ENCODE measurements at regions not wholly inside any gene's neighbourhood (a gene's known extent, or its start where the extent isn't known, plus 50 kb on each side); places are given as distances from the start of the nearest gene placed in this dataset.

GRCh38 chr19:28520998-28521568, 691.9 kb downstream of the UQCRFS1 start:
- H3K4me1 Mint-ChIP-seq (ENCODE audit: unreplicated experiment) = no peaks in the 10 kb centered on the region
- no peaks in the 10 kb centered on the region for H3K27me3 Mint-ChIP-seq (ENCODE audit: unreplicated experiment)
- H3K9me3 Mint-ChIP-seq (ENCODE audit: unreplicated experiment) = no peaks in the 10 kb centered on the region
- H3K27ac Mint-ChIP-seq (ENCODE audit: unreplicated experiment) = no peak overlapping the region
- DNase-seq (ENCODE audit: low spot score) = no peak
- no peak for TF ChIP-seq CTCF (IDR thresholded peaks at IDR 0.05; ENCODE audit: unreplicated experiment)
- H3K36me3 Mint-ChIP-seq (ENCODE audit: low read depth, unreplicated experiment) = no peaks in the 10 kb centered on the region
- H3K4me3 Mint-ChIP-seq (ENCODE audit: unreplicated experiment) = no peak overlapping the region

DNA sequence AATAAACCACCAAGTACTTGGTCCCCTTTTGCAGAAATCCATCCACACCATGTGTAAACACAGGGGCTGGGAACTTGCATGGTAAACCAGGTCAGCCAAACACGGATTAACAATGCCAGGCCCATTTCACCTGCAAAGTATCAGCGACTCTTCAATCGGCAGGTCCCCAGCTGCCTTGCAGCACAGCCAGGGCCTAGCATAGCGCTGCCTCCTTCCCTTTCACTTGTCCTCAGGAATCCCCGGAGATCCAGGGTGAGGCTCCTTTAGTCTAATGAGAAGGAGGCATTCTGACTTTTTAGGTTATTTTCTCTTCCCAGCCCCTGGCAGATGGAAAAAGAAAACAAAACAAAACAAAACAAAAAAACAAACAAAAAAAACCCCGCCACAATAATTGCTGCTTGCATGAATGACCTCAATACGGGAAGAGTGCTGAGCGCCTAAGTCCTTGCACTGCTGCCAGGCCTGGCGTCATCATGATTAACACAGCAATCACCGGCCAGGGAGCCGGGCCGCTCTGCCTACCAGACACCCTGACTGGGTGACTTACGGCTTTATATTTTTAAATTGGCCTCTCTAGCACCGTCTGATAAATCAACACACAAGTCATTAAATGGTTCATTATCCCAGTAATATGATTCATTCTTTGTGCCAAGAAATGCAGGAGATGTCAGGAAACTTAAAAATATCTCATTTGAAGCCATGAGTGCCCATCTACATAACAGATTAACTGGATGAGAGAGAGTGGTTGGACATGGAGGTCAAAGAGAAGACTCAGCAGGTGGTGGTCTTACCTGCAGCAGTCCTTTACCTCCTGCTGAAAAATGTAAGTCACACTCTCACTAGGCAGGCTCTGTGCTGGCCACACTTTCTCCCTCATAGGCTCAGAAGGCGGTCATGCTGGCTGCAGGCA, 692.7 kb downstream of the UQCRFS1 start:
- no peak for TF ChIP-seq CTCF (IDR thresholded peaks at IDR 0.05; ENCODE audit: unreplicated experiment)
- Mint-ChIP-seq H3K27ac (ENCODE audit: unreplicated experiment) (no peak overlapping the region), H3K9me3 (ENCODE audit: unreplicated experiment) (no peaks in the 10 kb centered on the region), H3K27me3 (ENCODE audit: unreplicated experiment) (no peaks in the 10 kb centered on the region), H3K36me3 (ENCODE audit: low read depth, unreplicated experiment) (no peaks in the 10 kb centered on the region), H3K4me1 (ENCODE audit: unreplicated experiment) (no peaks in the 10 kb centered on the region), H3K4me3 (ENCODE audit: unreplicated experiment) (no peak overlapping the region)
- DNase-seq (ENCODE audit: low spot score) = no peak

DNA sequence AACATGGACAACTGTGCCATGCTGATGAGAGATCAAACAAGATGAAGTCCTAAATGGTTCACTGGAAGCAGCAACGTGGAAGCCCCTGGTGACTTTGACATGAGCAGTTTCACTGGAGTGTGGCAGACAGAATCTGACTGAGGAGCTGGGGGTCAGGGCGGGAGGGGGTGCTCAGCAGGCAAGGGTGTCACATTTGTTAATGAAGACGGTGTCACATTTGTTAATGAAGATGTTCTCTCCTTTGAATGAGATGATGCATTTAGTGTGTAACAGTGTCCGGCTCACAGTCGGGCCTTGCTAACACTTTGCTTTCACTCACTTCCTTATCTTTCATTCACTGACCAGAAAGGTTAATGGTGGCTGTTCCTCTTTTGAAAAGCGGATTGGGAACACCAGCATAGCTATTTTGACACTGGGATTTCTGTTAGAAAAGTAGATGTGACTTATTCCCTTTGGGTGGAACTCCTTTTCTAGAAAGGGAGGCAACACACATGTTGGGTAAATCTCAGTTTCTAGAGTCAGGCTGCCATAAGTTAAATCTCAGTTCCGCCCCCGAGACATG, 693.7 kb downstream of the UQCRFS1 start:
- no peaks in the 10 kb centered on the region for H3K4me1 Mint-ChIP-seq (ENCODE audit: unreplicated experiment)
- H3K36me3 Mint-ChIP-seq (ENCODE audit: low read depth, unreplicated experiment) = no peaks in the 10 kb centered on the region
- no peak for TF ChIP-seq CTCF (IDR thresholded peaks at IDR 0.05; ENCODE audit: unreplicated experiment)
- DNase-seq (ENCODE audit: low spot score) = no peak
- H3K27ac Mint-ChIP-seq (ENCODE audit: unreplicated experiment) = no peak overlapping the region
- H3K27me3 Mint-ChIP-seq (ENCODE audit: unreplicated experiment) = no peaks in the 10 kb centered on the region
- H3K9me3 Mint-ChIP-seq (ENCODE audit: unreplicated experiment) = no peaks in the 10 kb centered on the region
- H3K4me3 Mint-ChIP-seq (ENCODE audit: unreplicated experiment) = no peak overlapping the region

DNA sequence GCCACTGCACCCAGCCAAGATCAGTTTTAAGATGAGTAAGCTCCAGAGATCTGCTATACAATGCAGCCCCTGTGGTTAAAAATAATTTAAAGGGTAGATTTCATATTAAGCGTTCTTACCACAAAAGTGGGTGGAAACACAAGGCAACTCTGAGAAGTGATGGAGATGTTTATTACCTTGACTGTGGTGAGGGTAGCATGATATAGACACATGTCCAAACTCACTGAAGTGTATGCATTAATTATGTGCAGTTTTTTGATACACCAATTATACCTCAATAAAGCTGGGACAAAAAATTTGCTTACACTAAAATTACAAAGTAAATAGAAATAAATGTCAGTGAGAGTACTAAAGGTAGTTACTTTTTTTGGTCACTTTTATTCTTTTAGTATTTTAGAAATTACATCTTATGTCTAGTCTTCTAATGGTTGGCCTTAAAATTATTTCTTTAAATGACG, 696.5 kb downstream of the UQCRFS1 start:
- no peak for TF ChIP-seq CTCF (IDR thresholded peaks at IDR 0.05; ENCODE audit: unreplicated experiment)
- H3K27ac Mint-ChIP-seq (ENCODE audit: unreplicated experiment) = no peak overlapping the region
- no peak overlapping the region for H3K4me3 Mint-ChIP-seq (ENCODE audit: unreplicated experiment)
- no peaks in the 10 kb centered on the region for H3K27me3 Mint-ChIP-seq (ENCODE audit: unreplicated experiment)
- no peaks in the 10 kb centered on the region for H3K4me1 Mint-ChIP-seq (ENCODE audit: unreplicated experiment)
- no peak for DNase-seq (ENCODE audit: low spot score)
- no peaks in the 10 kb centered on the region for H3K36me3 Mint-ChIP-seq (ENCODE audit: low read depth, unreplicated experiment)
- no peaks in the 10 kb centered on the region for H3K9me3 Mint-ChIP-seq (ENCODE audit: unreplicated experiment)

DNA sequence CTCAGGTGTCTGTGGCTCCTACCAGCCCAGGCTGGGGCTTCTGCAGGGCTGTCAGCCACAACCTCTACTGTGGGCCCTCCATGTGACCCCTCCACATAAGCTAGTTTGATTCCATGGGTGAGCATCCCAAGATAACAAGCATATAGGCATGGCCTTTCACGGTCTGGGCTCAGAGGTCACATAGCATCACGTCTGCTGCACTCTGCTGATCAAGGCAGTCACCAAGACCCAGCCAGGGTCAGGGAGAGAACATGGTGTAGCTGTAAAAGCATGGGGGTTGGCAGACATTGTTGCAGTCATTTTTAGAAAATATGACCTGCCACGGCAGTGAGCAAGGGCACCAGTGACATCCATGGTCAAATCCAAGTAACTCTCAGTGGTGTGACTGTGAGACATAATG, 698.8 kb downstream of the UQCRFS1 start:
- TF ChIP-seq CTCF (IDR thresholded peaks at IDR 0.05; ENCODE audit: unreplicated experiment) = no peak
- no peaks in the 10 kb centered on the region for H3K9me3 Mint-ChIP-seq (ENCODE audit: unreplicated experiment)
- H3K27ac Mint-ChIP-seq (ENCODE audit: unreplicated experiment) = no peak overlapping the region
- no peaks in the 10 kb centered on the region for H3K36me3 Mint-ChIP-seq (ENCODE audit: low read depth, unreplicated experiment)
- no peak overlapping the region for H3K4me3 Mint-ChIP-seq (ENCODE audit: unreplicated experiment)
- H3K27me3 Mint-ChIP-seq (ENCODE audit: unreplicated experiment) = peaks cover 1% of the 10 kb centered on the region
- DNase-seq (ENCODE audit: low spot score) = no peak
- no peaks in the 10 kb centered on the region for H3K4me1 Mint-ChIP-seq (ENCODE audit: unreplicated experiment)
